Inflammatory macrophage treated with lipopolysaccharide for 1 hour (primary cell): ENCODE measurements at regions not wholly inside any gene's neighbourhood (a gene's known extent, or its start where the extent isn't known, plus 50 kb on each side); places are given as distances from the start of the nearest gene placed in this dataset.
A peak's percentile ranks its signal among the peaks of the same experiment; 100 is the strongest.

ENCODE experiments used
- DNase-seq, 2 donors: peaks; one replicate each; pipeline ENCODE4 v3.0.0-alpha.2; 2020 to 2022

DNA sequence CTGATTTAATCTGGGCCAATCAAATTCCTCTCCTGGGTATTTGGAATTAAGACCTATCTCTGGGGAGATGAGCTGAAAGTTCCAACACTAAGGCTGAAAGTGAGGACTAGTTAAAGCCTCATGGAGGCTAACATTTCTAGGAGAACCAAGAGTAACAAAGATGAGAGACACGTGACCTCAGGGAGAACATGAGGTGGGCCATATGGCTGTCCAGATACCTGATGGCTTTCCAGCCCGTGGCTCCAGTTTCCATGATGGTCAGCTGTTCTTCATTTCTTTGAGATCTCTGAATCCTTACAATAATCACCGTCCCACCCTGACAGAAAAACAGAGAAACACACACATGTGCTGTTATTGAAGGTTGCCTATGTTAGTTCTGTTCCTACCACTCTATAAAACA is 66.1 kb downstream of the LEPR start:
- no peak for DNase-seq

DNA sequence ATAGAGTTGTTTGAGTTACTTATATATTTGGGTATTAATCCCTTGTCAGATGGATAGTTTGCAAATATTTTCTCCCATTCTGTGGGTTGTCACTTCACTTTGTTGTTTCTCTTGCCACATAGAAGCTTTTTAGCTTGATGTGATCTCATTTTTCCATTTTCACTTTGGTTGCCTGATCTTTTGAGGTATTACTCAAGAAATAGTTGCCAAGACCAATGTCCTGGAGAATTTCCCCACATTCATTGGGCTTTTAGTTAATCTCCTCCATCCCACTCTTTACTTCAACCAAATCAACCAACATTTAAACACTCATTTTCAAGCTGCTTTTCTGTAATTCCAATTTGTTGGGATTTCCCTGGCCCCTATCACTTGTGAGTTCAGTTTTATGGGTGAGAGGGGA is 69.0 kb downstream of the LEPR start:
- DNase-seq, result no peak

DNA sequence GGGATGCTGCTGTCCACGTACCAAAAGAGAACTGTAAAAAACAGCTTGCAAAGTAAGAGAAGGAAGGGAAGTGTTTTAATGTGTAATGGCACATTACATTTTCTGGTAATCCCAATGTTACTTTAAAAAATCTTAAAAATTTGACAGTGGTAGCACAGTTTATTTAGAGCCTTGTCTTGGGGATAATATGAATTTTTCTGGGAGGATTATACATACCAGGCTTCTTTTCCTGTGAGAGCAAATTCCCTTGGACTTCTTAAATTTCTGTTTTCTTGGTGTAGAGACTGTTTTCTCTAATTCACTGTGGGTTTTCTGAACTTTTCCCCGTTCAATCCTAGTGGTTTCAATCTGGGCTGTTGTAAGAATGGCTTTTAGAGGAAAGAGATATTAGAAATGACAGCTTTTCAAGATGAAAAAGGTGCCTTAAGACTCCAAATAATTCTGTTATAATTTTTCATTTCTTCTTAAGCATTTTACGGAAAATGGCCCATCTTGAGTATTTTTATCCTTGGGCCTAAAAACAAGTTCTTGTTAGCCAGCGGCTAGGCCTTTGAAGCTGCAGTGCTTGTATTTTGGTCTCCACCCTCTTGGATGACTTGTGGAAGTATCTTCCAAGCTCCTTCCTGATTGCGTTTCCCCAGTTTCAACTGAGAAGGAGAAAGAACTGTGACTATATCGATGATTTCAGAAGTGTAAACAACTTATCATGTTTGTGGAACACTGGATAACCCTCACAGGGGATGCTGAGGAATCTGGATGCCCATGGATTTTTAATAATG is 70.0 kb downstream of the LEPR start:
- DNase-seq, result no peak

DNA sequence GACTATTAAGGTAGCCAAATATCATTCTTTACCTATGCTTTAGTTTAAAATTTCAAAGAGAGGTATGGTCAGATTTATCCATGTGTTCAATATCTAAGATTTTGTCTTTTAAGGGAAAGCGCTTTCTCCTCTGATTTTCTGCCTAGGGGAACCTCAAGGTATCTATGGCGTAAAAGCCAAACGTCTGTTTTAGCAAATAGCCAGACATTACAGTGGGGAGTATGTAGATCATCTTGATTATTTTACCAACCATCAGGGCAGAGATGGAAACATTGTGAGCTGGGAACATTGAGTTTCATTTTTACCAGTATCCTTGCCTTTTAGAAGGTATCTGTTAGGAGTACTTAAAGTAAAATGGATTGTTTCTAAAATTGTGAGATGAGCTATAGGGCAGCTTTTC is 71.0 kb downstream of the LEPR start:
- DNase-seq, result no peak

DNA sequence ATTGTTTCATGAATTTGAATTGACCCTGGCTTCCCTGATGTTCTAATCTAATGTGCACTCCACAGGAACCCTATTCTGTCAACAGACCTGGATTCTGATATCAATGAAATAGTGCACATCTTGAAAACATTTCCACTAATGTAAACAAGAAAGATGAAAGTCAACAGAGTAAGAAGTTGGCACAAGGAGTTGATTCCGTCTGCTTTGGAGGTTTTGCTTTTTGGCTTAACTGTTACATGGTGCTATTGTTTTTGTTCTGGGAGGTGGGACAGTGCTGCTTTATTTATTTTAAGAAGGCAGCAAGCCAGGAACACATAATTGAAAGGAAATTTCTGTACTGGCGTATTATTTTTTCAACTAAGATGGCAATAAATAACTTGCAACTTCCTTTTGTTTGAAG is 73.3 kb downstream of the LEPR start:
- no peak for DNase-seq

DNA sequence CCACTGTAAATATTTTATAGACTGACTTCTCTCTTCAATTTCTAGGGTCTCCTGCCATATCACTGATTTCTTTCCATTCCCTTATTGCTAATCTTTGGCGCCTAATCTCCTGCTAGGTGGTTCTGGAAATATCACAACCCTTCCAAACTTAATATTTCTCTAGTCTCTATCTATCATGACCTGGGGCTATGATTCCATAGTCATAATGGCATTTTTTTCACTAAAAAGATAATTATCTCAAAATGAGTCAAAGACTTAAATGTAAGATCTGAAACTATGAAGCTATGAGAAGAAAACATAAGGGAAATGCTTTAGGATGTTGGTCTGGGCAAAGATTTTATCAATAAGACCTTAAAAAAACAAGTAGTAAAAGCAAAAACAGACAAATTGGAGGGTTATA is 74.2 kb downstream of the LEPR start:
- no peak for DNase-seq

DNA sequence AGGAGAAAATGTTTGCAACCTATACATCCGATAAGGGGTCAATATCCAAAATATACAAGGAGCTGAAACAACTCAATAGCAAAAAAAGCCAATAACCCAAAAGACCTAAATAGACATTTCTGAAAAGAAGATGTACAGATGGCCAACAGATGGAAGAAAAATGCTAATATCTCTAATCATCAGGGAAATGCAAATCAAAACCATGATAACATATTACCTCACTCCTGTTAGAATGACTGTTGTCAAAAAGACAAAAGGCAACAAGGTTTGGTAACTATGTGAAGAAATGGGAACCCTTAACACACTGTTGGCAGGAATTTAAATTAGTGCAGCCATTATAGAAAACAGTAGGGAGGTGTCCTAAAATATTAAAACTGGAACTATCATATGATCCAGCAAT is 74.7 kb downstream of the LEPR start:
- no peak for DNase-seq

DNA sequence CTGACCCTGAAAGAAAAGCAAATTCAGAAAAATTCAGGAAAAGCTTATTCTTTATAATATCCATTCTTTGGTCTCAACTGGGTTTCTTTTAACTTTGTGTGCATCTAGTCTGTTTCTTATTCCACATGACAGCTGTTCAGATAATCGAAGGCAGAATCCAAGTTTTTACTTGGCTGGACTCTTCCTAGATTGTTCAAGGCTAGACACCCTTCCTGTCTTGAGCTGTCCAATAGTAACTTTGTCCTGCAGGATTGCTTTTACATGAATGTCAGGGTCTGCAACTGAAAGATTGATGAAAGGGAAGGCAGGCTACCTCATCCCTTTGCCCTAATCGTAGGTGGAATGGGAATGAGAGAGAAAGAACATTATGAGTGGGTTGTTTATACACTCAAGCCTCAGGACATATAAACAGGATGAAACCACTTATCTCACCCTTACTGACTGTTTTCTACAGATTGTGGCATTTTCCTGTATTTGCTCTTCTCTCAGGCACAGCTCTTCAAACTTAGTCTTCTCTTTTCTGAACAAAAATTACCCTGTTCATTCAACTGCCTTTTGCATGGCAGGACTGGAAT is 76.9 kb downstream of the LEPR start:
- no peak for DNase-seq

DNA sequence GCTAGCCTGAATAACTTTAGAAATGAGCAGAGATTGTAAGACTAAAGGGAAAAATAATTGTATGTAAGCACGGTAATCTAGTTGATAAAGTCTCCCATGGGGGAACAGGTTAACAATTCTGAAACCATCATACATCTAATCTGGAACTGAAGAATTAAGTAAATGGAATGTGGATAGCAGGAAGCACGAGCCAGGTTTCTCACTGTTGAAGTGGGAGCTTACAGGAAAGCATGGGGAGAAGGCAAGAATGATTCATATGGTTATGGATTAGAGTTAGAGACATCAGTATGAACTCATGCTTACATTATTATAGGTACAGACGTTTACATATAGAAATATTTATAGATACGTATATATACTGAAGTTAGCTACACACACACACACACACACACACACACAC is 83.0 kb downstream of the LEPR start:
- DNase-seq, result no peak

DNA sequence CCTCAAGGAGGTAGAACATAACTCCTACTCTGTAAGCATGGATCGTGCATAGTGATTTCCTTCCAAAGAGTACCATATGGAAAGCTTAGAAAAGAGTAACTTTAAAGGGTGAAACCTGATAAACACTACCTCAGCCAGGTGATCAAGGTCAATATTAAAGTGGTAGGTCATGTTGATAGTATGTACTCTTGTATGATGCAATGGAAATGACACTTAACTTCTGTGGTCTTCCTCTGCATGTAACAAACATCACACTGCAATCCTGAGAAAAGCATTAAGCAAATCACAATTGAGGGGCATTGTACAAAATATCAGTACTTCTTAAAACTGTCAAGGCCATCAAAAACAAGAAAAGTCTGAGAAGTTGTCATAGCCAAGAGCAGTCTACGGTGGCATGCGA is 83.8 kb downstream of the LEPR start:
- no peak for DNase-seq

DNA sequence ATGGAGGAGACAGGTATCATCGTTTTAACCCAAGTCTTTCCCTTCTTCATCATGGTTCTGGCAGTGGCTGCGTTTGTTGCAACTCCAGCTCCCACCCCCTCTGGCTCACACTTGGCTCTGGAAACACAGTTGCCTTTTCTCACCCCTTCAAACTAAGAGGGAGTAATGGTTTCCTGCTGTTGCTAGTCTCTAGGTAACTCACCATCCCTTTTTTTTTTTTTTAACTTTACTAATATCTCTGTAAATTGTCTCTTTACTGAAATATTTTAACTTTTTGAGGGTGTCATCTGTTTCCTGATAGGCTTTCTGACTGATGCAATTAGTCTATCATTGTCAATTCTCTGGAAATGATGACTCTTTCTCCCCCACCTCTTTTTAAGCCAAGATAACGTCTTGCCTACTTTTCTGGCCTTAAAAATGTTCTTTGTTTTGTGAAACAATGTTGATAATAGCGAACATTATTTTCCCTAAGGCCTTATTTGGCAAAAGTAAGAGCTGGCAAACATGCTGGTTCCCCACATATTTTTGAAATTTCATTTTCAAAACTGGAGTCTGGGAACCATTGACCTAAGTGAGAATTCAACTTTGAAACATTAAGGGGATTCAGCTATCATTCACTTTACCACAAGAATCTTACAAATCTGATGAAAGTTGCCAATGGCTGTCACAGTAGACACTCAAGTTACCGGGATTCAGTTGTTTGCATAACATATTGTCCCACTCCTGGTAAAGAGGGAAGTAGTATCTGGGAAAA is 85.3 kb downstream of the LEPR start:
- no peak for DNase-seq

DNA sequence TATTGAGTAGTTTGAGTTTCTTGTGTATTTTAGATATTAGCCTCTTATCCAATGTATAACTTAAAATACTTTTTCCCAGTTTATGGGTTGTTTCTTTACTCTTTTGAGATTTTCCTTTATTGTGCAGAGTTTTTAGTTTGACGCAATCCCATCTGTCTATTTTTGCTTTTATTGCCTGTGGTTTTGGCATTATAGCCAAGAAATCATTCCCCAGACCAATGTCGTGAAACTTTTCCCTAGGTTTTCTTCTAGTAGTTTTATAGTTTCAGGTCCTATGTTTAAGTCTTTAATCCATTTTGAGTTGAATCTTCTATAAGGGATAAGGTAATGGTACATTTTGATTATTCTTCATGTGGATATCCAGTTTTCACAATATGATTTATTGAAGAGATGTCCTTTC is 87.6 kb downstream of the LEPR start:
- DNase-seq, result no peak

DNA sequence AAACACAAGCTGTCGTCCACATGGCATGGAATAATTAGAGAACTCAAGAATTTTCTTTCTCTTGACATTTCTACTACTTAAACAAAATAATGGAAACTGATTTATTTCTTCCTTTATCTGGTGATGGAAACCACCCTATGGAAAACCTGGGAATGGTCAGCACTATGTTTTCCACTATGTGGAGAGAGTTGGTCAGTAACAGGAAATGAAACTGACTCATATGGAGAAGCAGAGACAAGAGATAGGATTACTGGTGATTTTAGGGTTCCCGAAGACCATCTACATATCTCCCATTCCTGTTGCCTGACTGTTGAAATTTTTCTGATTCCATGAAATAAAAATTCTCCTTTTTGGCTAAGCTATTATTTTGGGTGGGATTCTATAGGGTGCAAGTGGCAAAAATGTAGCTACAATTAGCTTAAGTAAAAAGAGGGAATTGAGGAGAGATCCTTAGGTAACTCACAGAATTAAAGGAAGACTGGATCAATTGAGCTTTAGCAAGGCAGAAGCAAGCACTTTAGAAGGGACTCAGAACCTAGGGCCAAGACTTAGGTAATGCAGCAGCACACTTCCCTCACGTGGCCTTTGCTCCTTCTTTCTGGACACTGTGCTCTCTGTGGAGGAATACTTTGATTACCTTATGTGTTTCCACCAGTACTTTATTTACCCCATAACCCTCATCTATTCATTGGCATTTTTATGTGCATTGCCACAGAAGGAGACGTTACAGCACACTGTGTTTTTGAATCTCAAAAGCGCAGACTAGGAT is 89.6 kb downstream of the LEPR start:
- no peak for DNase-seq

DNA sequence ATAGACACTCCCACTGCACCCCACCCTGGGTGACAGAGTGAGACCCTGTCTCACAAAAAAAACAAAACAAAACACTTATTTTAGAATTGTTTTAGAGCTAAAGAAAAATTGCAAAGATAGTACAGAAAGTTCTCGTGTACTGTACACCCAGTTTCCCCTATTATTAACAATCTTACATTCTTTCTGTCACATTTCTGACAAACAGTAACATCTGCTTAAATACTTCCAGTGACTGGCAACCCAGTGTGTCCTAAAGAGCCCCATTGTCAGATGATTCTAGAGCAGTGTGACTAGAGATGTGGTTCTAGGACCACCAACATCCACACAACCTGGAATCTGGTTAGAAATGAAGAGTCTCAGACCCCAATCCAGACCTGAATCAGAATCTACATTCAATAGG is 90.5 kb downstream of the LEPR start:
- DNase-seq, result no peak

DNA sequence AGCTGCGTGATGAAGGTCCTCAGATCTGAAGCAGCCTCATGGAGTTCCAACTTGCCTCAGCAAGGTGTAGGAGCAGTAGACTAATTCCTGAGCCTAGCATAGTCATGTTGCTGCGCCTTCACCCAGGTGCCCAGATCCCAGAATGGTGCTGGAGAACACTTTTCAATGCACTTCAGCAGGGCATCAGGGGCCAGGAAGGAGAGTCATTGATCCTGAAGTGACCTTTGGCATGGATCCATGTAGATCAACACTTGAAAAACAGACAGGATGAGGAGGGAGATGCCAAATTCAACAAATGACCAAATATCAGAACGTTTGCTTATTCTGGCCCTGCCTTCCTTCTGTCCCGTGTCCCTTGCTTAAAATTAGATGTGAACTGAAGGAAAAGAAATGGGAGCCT is 91.9 kb downstream of the LEPR start:
- DNase-seq, result no peak

DNA sequence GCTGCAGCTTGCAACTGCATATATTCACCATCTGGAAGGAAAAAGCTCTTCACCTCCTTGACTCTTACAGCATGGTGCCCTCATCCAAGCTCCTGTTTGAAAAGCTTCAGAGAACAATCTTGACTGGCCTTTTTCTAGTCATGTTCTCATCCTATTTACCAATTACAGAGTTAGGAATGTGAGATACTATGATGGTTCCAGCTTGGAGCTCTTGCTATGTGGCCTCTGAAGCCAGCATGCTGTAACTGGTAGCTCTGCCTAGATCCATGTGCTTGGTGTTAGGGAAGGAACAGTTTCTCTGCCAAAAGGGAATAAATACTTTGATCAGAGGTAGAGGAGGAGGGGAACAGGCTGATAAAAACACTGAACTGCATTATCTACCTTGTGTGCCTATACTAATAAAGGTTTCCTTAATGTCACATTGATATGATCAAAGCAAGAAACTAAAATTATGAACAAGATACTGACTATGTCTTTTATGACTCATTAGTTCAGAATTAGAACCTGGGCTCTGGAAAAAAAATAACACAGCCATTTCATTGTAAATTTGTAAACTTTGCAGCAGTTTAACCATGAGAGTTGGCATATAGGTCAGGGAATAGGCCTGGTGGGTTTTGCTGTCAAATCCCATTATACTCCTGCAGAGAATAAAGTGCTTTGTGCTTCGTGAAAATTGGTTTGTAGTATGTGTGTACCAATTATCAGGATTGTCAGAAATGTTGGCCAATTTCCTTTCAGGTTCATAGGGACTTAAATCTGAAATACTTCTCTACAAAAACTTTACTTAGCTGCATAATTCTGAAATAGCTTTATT is 92.7 kb downstream of the LEPR start:
- no peak for DNase-seq

DNA sequence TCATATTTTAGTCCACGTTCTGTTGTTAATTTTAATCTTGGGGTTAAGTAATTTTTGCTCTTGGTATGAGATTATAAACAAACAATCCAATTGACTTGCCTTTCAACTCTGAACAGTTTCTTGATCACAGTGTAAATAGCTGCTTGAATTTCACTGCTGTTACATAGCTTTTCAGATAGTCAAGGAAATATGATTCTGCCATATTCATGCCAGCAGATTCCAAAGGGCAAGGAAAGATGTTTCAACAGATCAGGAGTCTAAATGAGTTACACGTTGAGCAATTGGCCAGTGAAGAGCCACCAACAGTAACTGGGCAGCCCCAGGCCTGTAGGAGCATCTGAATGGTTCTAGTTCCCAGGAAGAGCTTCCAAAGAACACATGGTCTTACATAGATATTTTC is 93.6 kb downstream of the LEPR start:
- DNase-seq, result no peak

DNA sequence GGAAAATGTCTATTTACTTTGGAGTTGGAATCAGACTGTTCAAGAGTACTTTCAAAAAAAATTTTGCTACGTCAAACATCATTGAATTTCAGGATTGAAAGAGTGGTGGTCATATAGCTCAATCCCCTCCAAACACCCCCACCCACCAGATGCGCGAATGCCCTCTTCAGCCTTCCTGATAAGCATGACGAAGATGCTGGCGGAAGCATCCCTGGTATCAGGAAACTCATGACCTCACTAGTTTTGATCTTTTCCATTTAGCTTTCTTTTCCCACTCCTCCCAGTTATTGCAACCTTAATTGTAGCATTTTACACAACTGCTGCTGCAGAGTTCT is 104.4 kb downstream of the LEPR start:
- DNase-seq, result peak in 1 of 2 donors; percentile 11

DNA sequence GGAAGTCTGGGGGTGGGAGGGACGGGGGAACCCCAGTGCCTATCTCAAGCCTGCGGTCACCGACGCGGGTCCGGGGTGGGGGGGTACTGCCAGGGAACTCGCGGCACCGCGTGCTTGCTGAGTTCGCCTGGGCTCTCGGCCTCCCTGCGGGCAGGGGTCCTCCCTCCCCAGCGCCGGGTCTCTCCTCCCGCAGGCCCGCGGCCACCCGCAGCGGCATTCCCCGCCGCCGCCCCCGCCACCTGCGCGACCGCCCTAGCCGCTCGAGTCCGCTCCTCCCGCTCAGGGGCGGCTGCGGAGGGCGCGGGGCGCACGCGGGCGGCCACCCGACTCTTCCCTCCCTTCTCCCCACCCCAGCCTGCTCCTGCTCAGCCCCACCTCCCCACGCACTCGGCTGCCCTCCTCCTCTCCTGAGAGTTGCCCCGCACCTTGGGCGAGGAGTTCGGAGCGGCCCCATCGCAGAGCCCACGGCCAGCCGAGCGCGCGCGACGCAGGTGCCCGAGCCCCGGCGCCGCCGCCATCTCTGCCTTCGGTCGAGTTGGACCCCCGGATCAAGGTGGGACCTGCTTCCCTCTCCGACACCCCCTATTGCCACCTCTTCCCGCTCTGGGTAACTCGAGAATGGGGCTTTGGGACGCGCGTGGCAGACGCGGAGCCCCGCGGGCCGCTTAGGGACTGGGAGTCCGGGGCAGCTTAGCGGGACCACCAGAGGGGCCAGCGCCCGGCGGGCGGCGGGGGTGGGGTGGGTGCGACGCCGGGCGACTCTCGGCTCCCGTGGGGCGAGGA is 105.0 kb downstream of the LEPR start:
- no peak for DNase-seq

DNA sequence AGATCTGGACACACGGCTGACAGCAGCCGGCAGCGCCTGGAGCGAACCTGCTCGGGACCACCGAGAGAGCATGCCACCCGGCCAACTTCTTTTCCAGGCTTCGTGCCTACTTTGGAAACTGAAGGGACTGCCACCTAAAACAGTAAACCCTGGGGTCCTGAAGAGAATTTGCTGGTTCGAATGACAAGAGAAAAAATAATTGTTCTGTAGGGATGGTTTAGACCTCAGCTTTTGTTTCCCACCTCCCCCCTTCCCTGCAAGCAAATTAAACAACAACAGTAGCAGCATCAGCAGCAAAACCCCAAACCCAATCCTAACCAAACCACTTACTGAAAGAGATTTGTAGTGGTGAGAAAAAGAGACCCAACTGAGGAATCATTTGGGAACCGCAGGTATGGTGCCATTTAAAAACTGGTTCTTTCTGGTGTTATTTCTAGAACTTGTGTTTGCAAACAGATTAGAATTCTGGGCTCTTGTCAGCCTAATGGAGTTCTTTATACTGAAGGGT is 105.6 kb downstream of the LEPR start:
- DNase-seq, result no peak

DNA sequence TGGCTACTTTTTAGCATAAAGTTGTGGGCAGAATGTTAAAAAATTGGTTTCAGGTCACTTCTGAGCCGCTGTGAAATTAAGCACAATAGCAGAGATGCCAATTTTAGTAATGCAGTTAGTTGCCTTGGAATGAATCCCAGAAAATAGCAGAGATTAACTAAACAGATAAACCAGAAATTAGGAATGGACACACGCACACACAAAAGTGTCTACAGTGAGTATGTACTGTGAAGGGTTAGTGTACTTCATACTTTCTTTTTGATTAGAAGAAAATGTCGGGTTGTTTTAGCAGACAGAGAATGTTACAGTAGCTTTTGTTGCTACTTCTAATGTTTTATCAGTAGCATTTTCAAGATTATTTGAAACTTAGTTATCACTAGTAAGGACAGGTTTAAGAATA is 106.7 kb downstream of the LEPR start:
- DNase-seq, result no peak
